Upper lobe of right lung (tissue), 1 donor: ENCODE measurements at regions not wholly inside any gene's neighbourhood (a gene's known extent, or its start where the extent isn't known, plus 50 kb on each side); places are given as distances from the start of the nearest gene placed in this dataset.

Experiments used
- ATAC-seq: fragments of 200-7000 bp; cut with Tn5 transposase; one replicate; pipeline ENCODE4 v1.9.1; 2020; ENCODE audit warnings: mild to moderate bottlenecking, moderate library complexity
- DNase-seq: peaks from one replicate; pipeline ENCODE4 v3.0.0-alpha.2; 2020
- H3K27ac ChIP-seq: fragments of 200-600 bp; one replicate; pipeline ENCODE4 v1.8.0; 2022
- H3K27me3 ChIP-seq: fragments of 200-600 bp; one replicate; pipeline ENCODE4 v1.8.0; 2022; ENCODE audit warnings: mild to moderate bottlenecking
- H3K36me3 ChIP-seq: fragments of 200-600 bp; one replicate; pipeline ENCODE4 v1.8.0; 2022
- H3K4me1 ChIP-seq: fragments of 200-600 bp; one replicate; pipeline ENCODE4 v1.8.0; 2022
- H3K4me3 ChIP-seq: fragments of 200-600 bp; one replicate; pipeline ENCODE4 v1.8.0; 2022; ENCODE audit warnings: mild to moderate bottlenecking
- H3K9me3 ChIP-seq: fragments of 200-600 bp; one replicate; pipeline ENCODE4 v1.8.0; 2022
- CTCF ChIP-seq: fragments of 200-600 bp; IDR thresholded peaks from one replicate; pipeline ENCODE4 v1.8.0; 2022; ENCODE audit warnings: antibody characterized with exemption
- intact Hi-C: fragments of 100-400 bp; cut with DNase I; formaldehyde crosslinking; loops from one replicate; pipeline ENCODE4 v1.11.0; 2022
- donor health status: DM: no; HTN: yes; CAD: no; lungs with severe emphysema.

GRCh38 chrX:91137883-91138282 is 296.8 kb upstream of the PABPC5 start:
- intact Hi-C loops = no loop called here
- ATAC-seq = no peak
- Histone ChIP-seq H3K36me3 (no peaks in the 10 kb centered on the region), H3K4me1 (no peaks in the 10 kb centered on the region), H3K27me3 (no peaks in the 10 kb centered on the region), H3K27ac (no peak overlapping the region), H3K9me3 (no peaks in the 10 kb centered on the region), H3K4me3 (no peak overlapping the region)
- TF ChIP-seq CTCF = no peak
- DNase-seq = no peak
